H1 (cell line): ENCODE measurements at regions not wholly inside any gene's neighbourhood (a gene's known extent, or its start where the extent isn't known, plus 50 kb on each side); places are given as distances from the start of the nearest gene placed in this dataset.

Source experiments
- CTBP2 ChIP-seq: IDR thresholded peaks from 2 replicates; pipeline ENCODE4 v1.7.0; 2011; ENCODE audit warnings: borderline replicate concordance, mild to moderate bottlenecking, moderate library complexity, mixed read lengths, low read length; ENCODE audit not compliant: insufficient read depth, insufficient read length
- HDAC6 ChIP-seq: IDR thresholded peaks from one replicate; pipeline ENCODE4 v1.7.1; 2012; ENCODE audit warnings: low read depth, mild to moderate bottlenecking, inconsistent platforms, low read length, moderate library complexity
- MAFK ChIP-seq: IDR thresholded peaks from 2 replicates; pipeline ENCODE4 v1.6.1; 2012; ENCODE audit warnings: low read depth, mild to moderate bottlenecking, improper control_type of control experiment, low read length
- NRF1 ChIP-seq: IDR thresholded peaks from 2 replicates; pipeline ENCODE4 v1.6.1; 2011; ENCODE audit warnings: mild to moderate bottlenecking, low read depth, low read length, improper control_type of control experiment
- SUZ12 ChIP-seq: fragments of 200-600 bp; sonication (generic); IDR thresholded peaks from 2 replicates; pipeline ENCODE4 v1.6.1; 2012; ENCODE audit warnings: mild to moderate bottlenecking, inconsistent platforms, low read length, moderate library complexity, mixed read lengths
- TAF7 ChIP-seq: optimal IDR thresholded peaks from 2 replicates; pipeline ENCODE3; 2011; ENCODE audit warnings: low read depth, mild to moderate bottlenecking, inconsistent platforms, low read length, moderate library complexity, borderline replicate concordance
- TCF12 ChIP-seq: IDR thresholded peaks from 2 replicates; pipeline ENCODE4 v1.6.1; 2011; ENCODE audit warnings: low read depth, mild to moderate bottlenecking, low read length
- YY1 ChIP-seq: IDR thresholded peaks from 2 replicates; pipeline ENCODE4 v1.6.1; 2011; ENCODE audit warnings: low read depth, mild to moderate bottlenecking, low read length
- TF ChIP-seq, protein P1 (sequence below): fragments of 300-600 bp; sonication (generic); IDR thresholded peaks from 2 replicates; pipeline ENCODE4 v1.7.1; 2012; ENCODE audit warnings: low read length, moderate library complexity, mild to moderate bottlenecking, inconsistent platforms; ENCODE audit not compliant: insufficient replicate concordance
- TF ChIP-seq, protein P2 (sequence below): IDR thresholded peaks from 2 replicates; pipeline ENCODE4 v1.6.1; 2011; ENCODE audit warnings: low read length, improper control_type of control experiment

DNA sequence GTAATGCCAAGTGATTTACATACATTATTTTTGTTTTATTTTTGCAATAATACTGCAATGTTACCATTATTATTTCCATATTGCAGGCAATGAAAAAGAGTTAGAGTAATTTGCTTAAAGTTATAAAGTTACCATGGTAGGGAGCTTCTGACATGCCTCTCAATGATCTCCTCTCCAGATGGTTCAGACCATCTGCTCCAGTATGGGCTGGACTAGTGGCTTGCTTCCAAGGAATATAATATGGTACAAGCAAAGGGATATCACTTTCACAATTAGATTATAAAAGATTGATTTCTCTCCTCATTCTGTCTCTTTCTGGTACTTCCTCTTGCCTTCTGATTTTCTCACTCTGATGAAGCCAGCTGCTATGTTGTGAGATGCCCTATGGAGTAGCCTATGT, 245.4 kb downstream of the INSIG2 start (continued):
- TF ChIP-seq, protein P1, sequence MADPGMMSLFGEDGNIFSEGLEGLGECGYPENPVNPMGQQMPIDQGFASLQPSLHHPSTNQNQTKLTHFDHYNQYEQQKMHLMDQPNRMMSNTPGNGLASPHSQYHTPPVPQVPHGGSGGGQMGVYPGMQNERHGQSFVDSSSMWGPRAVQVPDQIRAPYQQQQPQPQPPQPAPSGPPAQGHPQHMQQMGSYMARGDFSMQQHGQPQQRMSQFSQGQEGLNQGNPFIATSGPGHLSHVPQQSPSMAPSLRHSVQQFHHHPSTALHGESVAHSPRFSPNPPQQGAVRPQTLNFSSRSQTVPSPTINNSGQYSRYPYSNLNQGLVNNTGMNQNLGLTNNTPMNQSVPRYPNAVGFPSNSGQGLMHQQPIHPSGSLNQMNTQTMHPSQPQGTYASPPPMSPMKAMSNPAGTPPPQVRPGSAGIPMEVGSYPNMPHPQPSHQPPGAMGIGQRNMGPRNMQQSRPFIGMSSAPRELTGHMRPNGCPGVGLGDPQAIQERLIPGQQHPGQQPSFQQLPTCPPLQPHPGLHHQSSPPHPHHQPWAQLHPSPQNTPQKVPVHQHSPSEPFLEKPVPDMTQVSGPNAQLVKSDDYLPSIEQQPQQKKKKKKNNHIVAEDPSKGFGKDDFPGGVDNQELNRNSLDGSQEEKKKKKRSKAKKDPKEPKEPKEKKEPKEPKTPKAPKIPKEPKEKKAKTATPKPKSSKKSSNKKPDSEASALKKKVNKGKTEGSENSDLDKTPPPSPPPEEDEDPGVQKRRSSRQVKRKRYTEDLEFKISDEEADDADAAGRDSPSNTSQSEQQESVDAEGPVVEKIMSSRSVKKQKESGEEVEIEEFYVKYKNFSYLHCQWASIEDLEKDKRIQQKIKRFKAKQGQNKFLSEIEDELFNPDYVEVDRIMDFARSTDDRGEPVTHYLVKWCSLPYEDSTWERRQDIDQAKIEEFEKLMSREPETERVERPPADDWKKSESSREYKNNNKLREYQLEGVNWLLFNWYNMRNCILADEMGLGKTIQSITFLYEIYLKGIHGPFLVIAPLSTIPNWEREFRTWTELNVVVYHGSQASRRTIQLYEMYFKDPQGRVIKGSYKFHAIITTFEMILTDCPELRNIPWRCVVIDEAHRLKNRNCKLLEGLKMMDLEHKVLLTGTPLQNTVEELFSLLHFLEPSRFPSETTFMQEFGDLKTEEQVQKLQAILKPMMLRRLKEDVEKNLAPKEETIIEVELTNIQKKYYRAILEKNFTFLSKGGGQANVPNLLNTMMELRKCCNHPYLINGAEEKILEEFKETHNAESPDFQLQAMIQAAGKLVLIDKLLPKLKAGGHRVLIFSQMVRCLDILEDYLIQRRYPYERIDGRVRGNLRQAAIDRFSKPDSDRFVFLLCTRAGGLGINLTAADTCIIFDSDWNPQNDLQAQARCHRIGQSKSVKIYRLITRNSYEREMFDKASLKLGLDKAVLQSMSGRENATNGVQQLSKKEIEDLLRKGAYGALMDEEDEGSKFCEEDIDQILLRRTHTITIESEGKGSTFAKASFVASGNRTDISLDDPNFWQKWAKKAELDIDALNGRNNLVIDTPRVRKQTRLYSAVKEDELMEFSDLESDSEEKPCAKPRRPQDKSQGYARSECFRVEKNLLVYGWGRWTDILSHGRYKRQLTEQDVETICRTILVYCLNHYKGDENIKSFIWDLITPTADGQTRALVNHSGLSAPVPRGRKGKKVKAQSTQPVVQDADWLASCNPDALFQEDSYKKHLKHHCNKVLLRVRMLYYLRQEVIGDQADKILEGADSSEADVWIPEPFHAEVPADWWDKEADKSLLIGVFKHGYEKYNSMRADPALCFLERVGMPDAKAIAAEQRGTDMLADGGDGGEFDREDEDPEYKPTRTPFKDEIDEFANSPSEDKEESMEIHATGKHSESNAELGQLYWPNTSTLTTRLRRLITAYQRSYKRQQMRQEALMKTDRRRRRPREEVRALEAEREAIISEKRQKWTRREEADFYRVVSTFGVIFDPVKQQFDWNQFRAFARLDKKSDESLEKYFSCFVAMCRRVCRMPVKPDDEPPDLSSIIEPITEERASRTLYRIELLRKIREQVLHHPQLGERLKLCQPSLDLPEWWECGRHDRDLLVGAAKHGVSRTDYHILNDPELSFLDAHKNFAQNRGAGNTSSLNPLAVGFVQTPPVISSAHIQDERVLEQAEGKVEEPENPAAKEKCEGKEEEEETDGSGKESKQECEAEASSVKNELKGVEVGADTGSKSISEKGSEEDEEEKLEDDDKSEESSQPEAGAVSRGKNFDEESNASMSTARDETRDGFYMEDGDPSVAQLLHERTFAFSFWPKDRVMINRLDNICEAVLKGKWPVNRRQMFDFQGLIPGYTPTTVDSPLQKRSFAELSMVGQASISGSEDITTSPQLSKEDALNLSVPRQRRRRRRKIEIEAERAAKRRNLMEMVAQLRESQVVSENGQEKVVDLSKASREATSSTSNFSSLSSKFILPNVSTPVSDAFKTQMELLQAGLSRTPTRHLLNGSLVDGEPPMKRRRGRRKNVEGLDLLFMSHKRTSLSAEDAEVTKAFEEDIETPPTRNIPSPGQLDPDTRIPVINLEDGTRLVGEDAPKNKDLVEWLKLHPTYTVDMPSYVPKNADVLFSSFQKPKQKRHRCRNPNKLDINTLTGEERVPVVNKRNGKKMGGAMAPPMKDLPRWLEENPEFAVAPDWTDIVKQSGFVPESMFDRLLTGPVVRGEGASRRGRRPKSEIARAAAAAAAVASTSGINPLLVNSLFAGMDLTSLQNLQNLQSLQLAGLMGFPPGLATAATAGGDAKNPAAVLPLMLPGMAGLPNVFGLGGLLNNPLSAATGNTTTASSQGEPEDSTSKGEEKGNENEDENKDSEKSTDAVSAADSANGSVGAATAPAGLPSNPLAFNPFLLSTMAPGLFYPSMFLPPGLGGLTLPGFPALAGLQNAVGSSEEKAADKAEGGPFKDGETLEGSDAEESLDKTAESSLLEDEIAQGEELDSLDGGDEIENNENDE = no peak
- no peak for TF ChIP-seq SUZ12
- no peak for TF ChIP-seq CTBP2
- TF ChIP-seq MAFK = no peak
- TF ChIP-seq TAF7 = no peak
- TF ChIP-seq, protein P2, sequence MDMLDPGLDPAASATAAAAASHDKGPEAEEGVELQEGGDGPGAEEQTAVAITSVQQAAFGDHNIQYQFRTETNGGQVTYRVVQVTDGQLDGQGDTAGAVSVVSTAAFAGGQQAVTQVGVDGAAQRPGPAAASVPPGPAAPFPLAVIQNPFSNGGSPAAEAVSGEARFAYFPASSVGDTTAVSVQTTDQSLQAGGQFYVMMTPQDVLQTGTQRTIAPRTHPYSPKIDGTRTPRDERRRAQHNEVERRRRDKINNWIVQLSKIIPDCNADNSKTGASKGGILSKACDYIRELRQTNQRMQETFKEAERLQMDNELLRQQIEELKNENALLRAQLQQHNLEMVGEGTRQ = no peak
- no peak for TF ChIP-seq TCF12
- no peak for TF ChIP-seq HDAC6
- TF ChIP-seq YY1 = no peak
- no peak for TF ChIP-seq NRF1
- TF ChIP-seq, all 59 proteins: peak for 0
